ENCODE measurements at regions not wholly inside any gene's neighbourhood (a gene's known extent, or its start where the extent isn't known, plus 50 kb on each side); places are given as distances from the start of the nearest gene placed in this dataset.
A peak's percentile ranks its signal among the peaks of the same experiment; 100 is the strongest.
"Not testable (repeated sequence)": the region's sequence is repeated elsewhere in the genome, so short reads cannot be mapped to it uniquely, and the experiment has no call there.

DNA sequence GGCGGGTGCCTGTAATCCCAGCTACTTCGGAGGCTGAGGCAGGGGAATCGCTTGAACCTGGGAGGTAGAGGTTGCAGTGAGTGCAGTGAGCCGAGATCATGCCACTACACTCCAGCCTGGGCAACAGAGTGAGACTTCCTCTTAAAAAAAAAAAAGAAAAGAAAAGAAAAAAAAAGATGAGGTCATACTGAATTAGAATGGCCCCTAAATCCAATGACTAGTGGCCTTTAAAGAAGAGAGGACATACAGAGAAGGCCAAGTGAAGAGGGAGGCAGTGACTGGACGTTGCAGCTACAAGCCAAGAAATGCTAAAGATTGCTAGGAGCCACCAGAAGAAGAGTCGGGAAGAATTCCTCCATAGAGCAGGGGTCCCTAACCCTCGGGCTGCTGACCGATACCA, 76.9 kb upstream of the TIAM1 start:
- no peak overlapping the region for H3K4me3 ChIP-seq (ENCODE audit: low read length)
- no peaks in the 10 kb centered on the region for H3K36me3 ChIP-seq (ENCODE audit: control insufficient read depth, insufficient read depth, low read length)
- no peak overlapping the region for H3K27ac ChIP-seq (ENCODE audit: low read length)
- no peaks in the 10 kb centered on the region for H3K27me3 ChIP-seq (ENCODE audit: control insufficient read depth, insufficient read depth, low read length)
- DNase-seq: no peak
- peaks cover 4% of the 10 kb centered on the region for H3K4me1 ChIP-seq (ENCODE audit: control insufficient read depth, insufficient read depth, low read length)
- 91% methylated on average over 4 of the region's 8 CpGs for WGBS (ENCODE audit: insufficient coverage)
- H3K9me3 ChIP-seq (replicated peaks; ENCODE audit: control insufficient read depth, low read depth, low read length): no peaks in the 10 kb centered on the region

DNA sequence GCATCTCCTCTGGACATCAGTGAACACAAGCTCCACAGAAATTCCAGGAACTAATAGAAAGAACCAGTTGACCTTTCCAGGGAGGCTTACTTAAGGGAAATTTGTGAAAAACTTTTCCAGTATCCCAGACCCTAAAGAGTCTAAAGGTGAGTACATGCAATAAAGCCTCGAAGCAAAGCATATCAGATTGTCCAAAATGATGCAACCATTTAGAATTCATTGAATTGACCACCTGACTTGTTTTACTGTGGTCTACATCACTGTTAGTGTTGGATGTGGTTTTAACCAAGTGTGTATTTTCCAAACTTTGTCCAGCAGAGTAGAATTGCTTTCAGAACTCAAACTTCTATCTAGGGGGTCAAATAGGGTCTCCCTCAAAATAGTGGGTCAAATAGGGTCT, 76.3 kb upstream of the TIAM1 start:
- no peak overlapping the region for H3K4me3 ChIP-seq (ENCODE audit: low read length)
- WGBS (ENCODE audit: insufficient coverage): no CpG with 5 or more reads among the region's 1 CpG
- H3K36me3 ChIP-seq (ENCODE audit: control insufficient read depth, insufficient read depth, low read length): no peaks in the 10 kb centered on the region
- peaks cover 4% of the 10 kb centered on the region for H3K4me1 ChIP-seq (ENCODE audit: control insufficient read depth, insufficient read depth, low read length)
- H3K27me3 ChIP-seq (ENCODE audit: control insufficient read depth, insufficient read depth, low read length): no peaks in the 10 kb centered on the region
- H3K9me3 ChIP-seq (replicated peaks; ENCODE audit: control insufficient read depth, low read depth, low read length): no peaks in the 10 kb centered on the region
- DNase-seq: no peak
- no peak overlapping the region for H3K27ac ChIP-seq (ENCODE audit: low read length)

DNA sequence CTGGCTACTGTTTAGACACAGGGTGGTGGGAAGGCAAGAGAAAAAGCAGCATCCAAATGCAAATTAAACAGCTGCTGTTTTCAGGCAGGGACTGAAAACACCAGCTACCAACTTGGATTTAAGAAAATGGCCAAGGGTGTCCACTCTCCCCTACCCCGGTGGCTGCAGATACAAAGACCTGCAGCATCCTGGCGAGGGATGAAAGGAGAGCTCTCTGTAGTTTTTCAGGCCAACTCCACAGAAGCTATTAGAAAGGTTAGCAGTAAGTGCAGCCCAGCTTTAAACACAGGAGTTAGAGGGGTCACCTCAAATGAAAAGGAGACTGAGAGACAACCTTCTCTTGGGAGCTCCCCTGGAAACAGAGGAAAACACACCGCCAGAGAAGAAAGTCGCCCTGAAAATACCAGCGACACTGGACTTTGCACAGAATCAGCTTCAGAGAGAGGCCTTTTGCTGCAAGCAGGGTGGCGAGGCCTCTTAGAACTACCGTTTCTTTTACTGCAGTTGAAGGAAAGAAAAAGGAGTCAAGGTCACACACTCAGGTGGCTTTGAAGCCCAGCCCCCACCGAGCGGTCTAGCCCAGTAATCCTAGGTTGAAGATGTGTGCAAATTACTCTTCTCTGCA, 74.4 kb upstream of the TIAM1 start:
- 71% methylated on average over 5 of the region's 9 CpGs for WGBS (ENCODE audit: insufficient coverage)
- no peak for DNase-seq

DNA sequence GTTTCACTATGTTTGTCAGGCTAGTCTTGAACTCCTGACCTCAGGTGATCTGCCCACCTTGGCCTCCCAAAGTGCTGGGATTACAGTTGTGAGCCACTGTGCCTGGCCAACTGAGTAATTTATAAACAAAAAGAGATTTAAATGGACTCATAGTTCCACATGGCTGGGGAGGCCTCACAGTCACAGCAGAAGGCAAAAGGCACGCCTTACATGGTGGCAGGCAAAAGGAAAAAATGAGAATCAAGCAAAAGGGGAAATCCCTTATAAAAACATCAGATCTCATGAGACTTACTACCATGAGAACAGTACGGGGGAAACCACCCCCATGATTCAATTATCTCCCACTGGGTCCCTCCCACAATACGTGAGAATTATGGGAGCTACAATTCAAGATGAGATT, 73.2 kb upstream of the TIAM1 start:
- 100% methylated on average over 1 of the region's 3 CpGs for WGBS (ENCODE audit: insufficient coverage)
- not testable (repeated sequence) for DNase-seq; H3K4me1 ChIP-seq (ENCODE audit: control insufficient read depth, insufficient read depth, low read length); H3K27me3 ChIP-seq (ENCODE audit: control insufficient read depth, insufficient read depth, low read length); H3K9me3 ChIP-seq (replicated peaks; ENCODE audit: control insufficient read depth, low read depth, low read length); H3K27ac ChIP-seq (ENCODE audit: low read length); H3K4me3 ChIP-seq (ENCODE audit: low read length); H3K36me3 ChIP-seq (ENCODE audit: control insufficient read depth, insufficient read depth, low read length)

More for the DNA sequence above, 74.4 kb upstream of the TIAM1 start:
- Histone ChIP-seq H3K36me3 (ENCODE audit: control insufficient read depth, insufficient read depth, low read length) (no peaks in the 10 kb centered on the region), H3K27ac (ENCODE audit: low read length) (no peak overlapping the region), H3K4me1 (ENCODE audit: control insufficient read depth, insufficient read depth, low read length) (peaks cover 5% of the 10 kb centered on the region), H3K27me3 (ENCODE audit: control insufficient read depth, insufficient read depth, low read length) (no peaks in the 10 kb centered on the region), H3K9me3 (replicated peaks; ENCODE audit: control insufficient read depth, low read depth, low read length) (no peaks in the 10 kb centered on the region), H3K4me3 (ENCODE audit: low read length) (no peak overlapping the region)

DNA sequence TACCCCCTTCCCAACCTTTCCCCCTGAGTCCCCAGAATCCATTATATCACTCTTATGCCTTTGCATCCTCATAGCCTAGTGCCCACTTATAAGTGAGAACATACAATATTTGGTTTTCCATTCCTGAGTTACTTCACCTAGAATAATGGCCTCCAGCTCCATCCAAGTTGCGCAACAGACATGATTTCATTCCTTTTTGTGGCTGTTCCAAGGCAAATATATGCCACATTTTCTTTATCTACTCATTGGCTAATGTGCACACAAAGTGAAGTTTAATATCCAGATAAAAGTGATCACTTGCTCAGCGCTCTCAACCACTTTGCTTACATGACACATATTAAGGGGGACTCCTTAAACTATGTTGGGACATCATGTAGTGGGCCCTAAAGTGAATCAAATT, 72.4 kb upstream of the TIAM1 start:
- H3K27ac ChIP-seq (ENCODE audit: low read length): no peak overlapping the region
- no peaks in the 10 kb centered on the region for H3K9me3 ChIP-seq (replicated peaks; ENCODE audit: control insufficient read depth, low read depth, low read length)
- no peaks in the 10 kb centered on the region for H3K36me3 ChIP-seq (ENCODE audit: control insufficient read depth, insufficient read depth, low read length)
- 83% methylated on average over 1 of the region's 2 CpGs for WGBS (ENCODE audit: insufficient coverage)
- no peak overlapping the region for H3K4me3 ChIP-seq (ENCODE audit: low read length)
- no peaks in the 10 kb centered on the region for H3K27me3 ChIP-seq (ENCODE audit: control insufficient read depth, insufficient read depth, low read length)
- peaks cover 5% of the 10 kb centered on the region for H3K4me1 ChIP-seq (ENCODE audit: control insufficient read depth, insufficient read depth, low read length)
- no peak for DNase-seq

DNA sequence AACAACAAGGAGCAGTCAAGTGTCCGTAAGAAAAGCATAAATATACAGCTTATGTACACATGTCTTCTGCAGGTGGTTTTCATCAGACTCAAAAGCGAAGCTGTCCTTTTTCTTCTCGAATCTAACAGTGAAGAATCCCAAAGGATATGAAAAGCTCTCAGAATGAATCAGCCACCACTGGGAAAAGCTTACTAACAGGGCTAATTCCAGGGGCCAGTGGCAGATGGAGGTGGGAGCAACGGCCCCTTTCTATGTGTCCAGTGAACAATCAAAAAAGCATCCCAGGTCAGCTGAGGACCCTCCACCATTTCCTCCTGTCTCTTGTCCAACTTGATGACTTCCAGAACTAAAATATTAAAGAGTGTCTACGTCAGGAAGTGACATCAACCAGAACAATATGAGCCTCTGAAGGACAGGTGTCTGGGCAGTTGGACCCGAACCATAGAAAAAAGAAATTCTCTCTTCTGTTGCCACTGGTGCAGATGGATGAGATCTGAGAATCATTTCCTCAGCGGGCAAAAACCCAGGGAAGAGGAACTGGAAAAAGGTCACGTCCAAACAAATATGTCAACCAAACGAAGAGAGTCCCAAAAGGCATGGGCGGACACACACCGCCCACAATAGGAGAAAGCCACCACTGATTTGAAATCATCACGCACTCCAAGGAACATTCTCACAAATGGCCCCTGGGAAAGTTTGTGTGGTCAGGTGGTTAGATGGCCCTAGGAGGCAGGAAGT, 70.4 kb upstream of the TIAM1 start:
- H3K4me1 ChIP-seq (ENCODE audit: control insufficient read depth, insufficient read depth, low read length): peaks cover 9% of the 10 kb centered on the region
- no peaks in the 10 kb centered on the region for H3K9me3 ChIP-seq (replicated peaks; ENCODE audit: control insufficient read depth, low read depth, low read length)
- 37% methylated on average over 2 of the region's 12 CpGs for WGBS (ENCODE audit: insufficient coverage)
- no peak overlapping the region for H3K4me3 ChIP-seq (ENCODE audit: low read length)
- H3K36me3 ChIP-seq (ENCODE audit: control insufficient read depth, insufficient read depth, low read length): no peaks in the 10 kb centered on the region
- H3K27me3 ChIP-seq (ENCODE audit: control insufficient read depth, insufficient read depth, low read length): no peaks in the 10 kb centered on the region
- H3K27ac ChIP-seq (ENCODE audit: low read length): peak overlapping the region; percentile 71
- peak; percentile 74 for DNase-seq

DNA sequence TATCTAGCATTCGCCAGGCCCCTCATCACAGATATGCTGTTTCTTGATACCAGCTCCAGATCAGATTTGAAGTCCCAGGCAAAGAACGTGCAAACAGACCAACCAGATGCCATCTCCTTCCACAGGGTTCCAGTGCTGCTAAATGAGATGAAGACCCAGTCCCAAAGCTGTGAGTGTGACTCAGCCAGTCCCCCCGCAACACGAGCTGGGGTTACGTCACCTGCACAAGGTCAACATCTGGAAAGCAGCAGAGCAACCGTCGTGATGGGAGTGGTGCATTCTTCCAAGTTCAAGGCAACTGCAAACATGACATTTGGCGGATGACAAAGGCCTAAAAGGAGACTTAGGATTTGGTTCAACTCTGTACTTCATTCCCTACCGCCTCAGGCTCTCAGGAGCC, 69.6 kb upstream of the TIAM1 start:
- no peaks in the 10 kb centered on the region for H3K36me3 ChIP-seq (ENCODE audit: control insufficient read depth, insufficient read depth, low read length)
- H3K9me3 ChIP-seq (replicated peaks; ENCODE audit: control insufficient read depth, low read depth, low read length): no peaks in the 10 kb centered on the region
- 50% methylated on average over 8 of the region's 9 CpGs for WGBS (ENCODE audit: insufficient coverage)
- DNase-seq: peak; percentile 21
- no peak overlapping the region for H3K4me3 ChIP-seq (ENCODE audit: low read length)
- no peaks in the 10 kb centered on the region for H3K27me3 ChIP-seq (ENCODE audit: control insufficient read depth, insufficient read depth, low read length)
- peak overlapping the region; percentile 54 for H3K27ac ChIP-seq (ENCODE audit: low read length)
- H3K4me1 ChIP-seq (ENCODE audit: control insufficient read depth, insufficient read depth, low read length): peaks cover 12% of the 10 kb centered on the region

DNA sequence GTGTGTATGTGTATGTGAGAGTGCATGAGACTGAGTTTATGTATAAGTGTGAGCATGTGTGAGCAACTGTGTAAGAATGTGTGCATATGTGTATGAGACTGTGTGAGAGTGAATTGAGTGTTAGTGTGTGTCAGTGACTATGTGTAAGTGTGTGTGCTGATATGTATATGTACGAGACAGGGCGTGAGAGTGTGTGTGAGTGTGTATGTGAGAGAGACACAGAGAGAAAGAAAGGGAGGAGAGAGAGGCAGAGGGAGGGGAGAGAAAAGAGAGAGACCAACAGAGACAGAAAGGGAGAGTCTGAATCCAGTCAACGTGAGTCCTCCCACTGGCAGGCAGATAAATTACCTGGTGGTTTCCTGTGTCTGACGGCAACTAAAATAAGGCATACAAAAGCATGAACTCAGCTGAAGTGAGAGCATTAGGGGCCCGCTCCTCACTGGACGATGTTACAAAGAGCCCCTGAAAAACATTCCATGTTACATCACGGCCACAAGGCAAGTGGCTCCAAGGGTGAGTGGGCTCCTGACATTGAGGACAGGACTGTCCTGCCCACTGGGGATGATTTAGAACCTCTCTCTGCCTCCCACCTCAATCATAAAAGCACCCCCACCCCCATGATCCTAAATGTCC, 66.6 kb upstream of the TIAM1 start:
- Histone ChIP-seq H3K36me3 (ENCODE audit: control insufficient read depth, insufficient read depth, low read length) (no peaks in the 10 kb centered on the region), H3K4me3 (ENCODE audit: low read length) (no peak overlapping the region), H3K9me3 (replicated peaks; ENCODE audit: control insufficient read depth, low read depth, low read length) (no peaks in the 10 kb centered on the region), H3K4me1 (ENCODE audit: control insufficient read depth, insufficient read depth, low read length) (peaks cover 12% of the 10 kb centered on the region), H3K27me3 (ENCODE audit: control insufficient read depth, insufficient read depth, low read length) (no peaks in the 10 kb centered on the region), H3K27ac (ENCODE audit: low read length) (peak overlapping the region; percentile 25)
- peak; percentile 24 for DNase-seq
- WGBS (ENCODE audit: insufficient coverage): 25% methylated on average over 4 of the region's 7 CpGs

DNA sequence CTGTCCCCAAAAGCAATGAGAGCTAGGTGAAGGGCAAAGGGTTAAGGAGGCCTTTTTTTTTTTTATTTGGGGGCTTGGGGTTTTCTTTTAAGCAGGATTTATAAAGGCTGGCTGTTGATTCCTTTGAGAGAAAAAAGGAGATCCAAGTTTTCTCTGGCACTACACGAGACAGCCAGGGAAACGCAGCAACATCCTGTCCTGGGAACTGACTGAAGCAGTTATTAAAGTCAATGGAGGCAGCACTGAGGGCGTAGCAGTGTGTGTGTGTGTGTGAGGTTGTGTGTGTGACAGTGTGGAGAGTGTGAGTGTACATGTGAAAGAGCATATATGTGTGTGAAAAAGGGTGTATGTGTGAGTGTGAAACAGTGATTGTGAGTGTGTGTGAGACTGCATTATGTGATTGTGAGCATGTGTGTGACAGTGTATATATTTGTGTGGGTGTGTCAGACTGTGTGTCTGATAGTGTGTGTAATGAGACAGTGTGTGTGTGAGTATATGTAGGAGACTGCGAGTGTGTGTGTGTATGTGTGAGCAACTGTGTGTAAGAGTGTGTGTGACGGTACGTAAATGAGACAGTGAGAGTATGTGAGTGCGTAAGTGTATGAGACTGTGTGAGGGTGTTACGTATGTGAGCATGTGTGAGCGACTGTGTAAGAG, 65.9 kb upstream of the TIAM1 start:
- 59% methylated on average over 9 of the region's 9 CpGs for WGBS (ENCODE audit: insufficient coverage)

More for the DNA sequence above, 65.9 kb upstream of the TIAM1 start:
- peaks cover 12% of the 10 kb centered on the region for H3K4me1 ChIP-seq (ENCODE audit: control insufficient read depth, insufficient read depth, low read length)
- H3K9me3 ChIP-seq (replicated peaks; ENCODE audit: control insufficient read depth, low read depth, low read length): no peaks in the 10 kb centered on the region
- peak; percentile 93 for DNase-seq
- H3K27me3 ChIP-seq (ENCODE audit: control insufficient read depth, insufficient read depth, low read length): no peaks in the 10 kb centered on the region
- peak overlapping the region; percentile 49 for H3K27ac ChIP-seq (ENCODE audit: low read length)
- no peaks in the 10 kb centered on the region for H3K36me3 ChIP-seq (ENCODE audit: control insufficient read depth, insufficient read depth, low read length)
- no peak overlapping the region for H3K4me3 ChIP-seq (ENCODE audit: low read length)
